Natural killer cell (primary cell): ENCODE measurements at regions not wholly inside any gene's neighbourhood (a gene's known extent, or its start where the extent isn't known, plus 50 kb on each side); places are given as distances from the start of the nearest gene placed in this dataset.

Experiments
- ATAC-seq, 3 donors: fragments of 150-1000 bp in 2 of 3; fragments of 200-7000 bp in 1 of 3; cut with Tn5 transposase; 1 replicate in 1 of 3; 2 replicates in 2 of 3; pipeline ENCODE4 v1.10.0; 2021; ENCODE audit warnings: mild to moderate bottlenecking in 2 of 3, moderate library complexity in 2 of 3
- DNase-seq, 2 donors: peaks; one replicate each; pipeline versions ENCODE4 v3.0.0 to v3.0.0-alpha.2; 2013 to 2021; ENCODE audit warnings: mixed read lengths in 1 of 2
- H3K27ac ChIP-seq: one replicate; pipeline ENCODE4 v1.5.1; 2013; ENCODE audit warnings: mild to moderate bottlenecking, low read length
- H3K27me3 ChIP-seq: one replicate; pipeline ENCODE4 v1.6.1; 2013; ENCODE audit warnings: low read length; ENCODE audit not compliant: control insufficient read depth, insufficient read depth
- H3K36me3 ChIP-seq: one replicate; pipeline ENCODE4 v1.6.1; 2013; ENCODE audit warnings: low read length; ENCODE audit not compliant: control insufficient read depth, insufficient read depth
- H3K4me1 ChIP-seq: one replicate; pipeline ENCODE4 v1.6.1; 2013; ENCODE audit warnings: low read length; ENCODE audit not compliant: control insufficient read depth, insufficient read depth
- H3K4me3 ChIP-seq: one replicate; pipeline ENCODE4 v1.5.1; 2013; ENCODE audit warnings: low read length
- H3K9me3 ChIP-seq: one replicate; pipeline ENCODE4 v1.6.1; 2013; ENCODE audit warnings: low read length; ENCODE audit not compliant: control insufficient read depth, insufficient read depth
- H3K27ac Mint-ChIP-seq, 2 donors: one replicate each; pipeline ENCODE4 v1.8.0; 2022; ENCODE audit warnings: mild to moderate bottlenecking in 2 of 2, mixed read lengths in 2 of 2, moderate library complexity in 1 of 2
- H3K27me3 Mint-ChIP-seq, 2 donors: one replicate each; pipeline ENCODE4 v1.8.0; 2022; ENCODE audit warnings: low read depth in 2 of 2, mixed read lengths in 2 of 2
- H3K36me3 Mint-ChIP-seq: one replicate; pipeline ENCODE4 v1.8.0; 2022; ENCODE audit warnings: mixed read lengths
- H3K4me1 Mint-ChIP-seq, 2 donors: one replicate each; pipeline ENCODE4 v1.8.0; 2022; ENCODE audit warnings: mixed read lengths in 2 of 2
- H3K4me3 Mint-ChIP-seq: one replicate; pipeline ENCODE4 v1.8.0; 2022; ENCODE audit warnings: mild to moderate bottlenecking, moderate library complexity, mixed read lengths
- H3K9me3 Mint-ChIP-seq, 2 donors: one replicate each; pipeline ENCODE4 v1.8.0; 2022; ENCODE audit warnings: mixed read lengths in 2 of 2
- WGBS: methylation state at CpG from one replicate; pipeline ENCODE4 v1.1.7; 2013; ENCODE audit warnings: missing lambda C conversion rate; ENCODE audit not compliant: insufficient coverage; 5-methylcytosine and 5-hydroxymethylcytosine counted together
- intact Hi-C: fragments of 100-400 bp; cut with micrococcal nuclease; formaldehyde crosslinking; loops from one replicate; pipeline ENCODE4 v1.14.2; 2022
- TF ChIP-seq, protein P1 (sequence below): fragments of 200-600 bp; IDR thresholded peaks from one replicate; pipeline ENCODE4 v1.8.0; 2022; ENCODE audit warnings: antibody characterized with exemption

DNA sequence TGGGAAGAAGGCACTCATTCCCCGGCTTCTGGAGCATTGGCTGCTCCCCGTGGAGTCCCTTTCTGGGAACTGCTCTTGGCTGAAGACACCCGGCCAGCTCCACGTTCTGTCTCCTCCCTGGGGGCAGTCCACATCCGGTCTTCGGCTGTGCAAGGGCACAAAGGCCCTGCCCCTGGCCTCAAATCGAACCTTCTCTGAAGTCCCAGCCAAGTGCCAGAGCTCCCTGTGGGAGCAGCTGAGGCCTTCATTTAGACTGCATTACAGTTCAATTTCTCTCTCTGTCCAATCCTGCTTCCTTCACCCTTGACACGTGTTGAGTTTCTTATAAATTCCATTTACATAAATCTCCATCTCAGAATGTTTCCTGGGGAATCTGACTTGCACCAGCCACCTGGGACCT lies 132.9 kb upstream of the POU3F1 start:
- no peaks in the 10 kb centered on the region for H3K4me1 ChIP-seq
- ATAC-seq (no peak), DNase-seq (no peak)

DNA sequence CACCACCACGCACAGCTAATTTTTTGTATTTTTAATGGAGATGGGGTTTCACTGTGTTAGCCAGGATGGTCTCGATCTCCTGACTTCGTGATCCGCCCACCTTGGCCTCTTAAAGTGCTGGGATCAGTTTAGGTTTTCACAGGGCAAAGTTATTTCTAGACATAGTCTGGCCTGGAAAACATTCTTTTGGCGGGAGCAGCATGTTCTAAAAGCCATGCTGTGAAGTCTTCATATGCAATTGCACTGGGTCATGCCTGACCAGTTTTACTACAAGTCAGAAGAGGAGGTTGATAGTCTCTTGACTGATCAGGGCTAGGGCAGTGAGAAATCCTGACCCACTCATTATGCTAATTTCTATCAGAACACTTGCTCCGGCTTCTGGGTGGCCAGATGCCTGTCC lies 131.6 kb upstream of the POU3F1 start:
- TF ChIP-seq, protein P1, sequence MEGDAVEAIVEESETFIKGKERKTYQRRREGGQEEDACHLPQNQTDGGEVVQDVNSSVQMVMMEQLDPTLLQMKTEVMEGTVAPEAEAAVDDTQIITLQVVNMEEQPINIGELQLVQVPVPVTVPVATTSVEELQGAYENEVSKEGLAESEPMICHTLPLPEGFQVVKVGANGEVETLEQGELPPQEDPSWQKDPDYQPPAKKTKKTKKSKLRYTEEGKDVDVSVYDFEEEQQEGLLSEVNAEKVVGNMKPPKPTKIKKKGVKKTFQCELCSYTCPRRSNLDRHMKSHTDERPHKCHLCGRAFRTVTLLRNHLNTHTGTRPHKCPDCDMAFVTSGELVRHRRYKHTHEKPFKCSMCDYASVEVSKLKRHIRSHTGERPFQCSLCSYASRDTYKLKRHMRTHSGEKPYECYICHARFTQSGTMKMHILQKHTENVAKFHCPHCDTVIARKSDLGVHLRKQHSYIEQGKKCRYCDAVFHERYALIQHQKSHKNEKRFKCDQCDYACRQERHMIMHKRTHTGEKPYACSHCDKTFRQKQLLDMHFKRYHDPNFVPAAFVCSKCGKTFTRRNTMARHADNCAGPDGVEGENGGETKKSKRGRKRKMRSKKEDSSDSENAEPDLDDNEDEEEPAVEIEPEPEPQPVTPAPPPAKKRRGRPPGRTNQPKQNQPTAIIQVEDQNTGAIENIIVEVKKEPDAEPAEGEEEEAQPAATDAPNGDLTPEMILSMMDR, result no peak
- ATAC-seq (no peak), DNase-seq (no peak)
- WGBS, result 90% methylated on average over 5 of the region's 6 CpGs
- H3K36me3 ChIP-seq, result no peaks in the 10 kb centered on the region
- no peaks in the 10 kb centered on the region for H3K27me3 ChIP-seq
- intact Hi-C loops, result no loop called here
- Mint-ChIP-seq H3K27ac (no peak overlapping the region), H3K9me3 (no peaks in the 10 kb centered on the region), H3K4me3 (no peak overlapping the region), H3K36me3 (no peaks in the 10 kb centered on the region), H3K27me3 (no peaks in the 10 kb centered on the region), H3K4me1 (no peaks in the 10 kb centered on the region)
- H3K27ac ChIP-seq, result no peak overlapping the region
- no peak overlapping the region for H3K4me3 ChIP-seq
- no peaks in the 10 kb centered on the region for H3K4me1 ChIP-seq
- no peaks in the 10 kb centered on the region for H3K9me3 ChIP-seq

More for the DNA sequence above, 132.9 kb upstream of the POU3F1 start:
- Mint-ChIP-seq H3K4me3 (no peak overlapping the region), H3K9me3 (no peaks in the 10 kb centered on the region), H3K27ac (no peak overlapping the region), H3K4me1 (no peaks in the 10 kb centered on the region), H3K27me3 (no peaks in the 10 kb centered on the region), H3K36me3 (no peaks in the 10 kb centered on the region)
- H3K27me3 ChIP-seq, result no peaks in the 10 kb centered on the region
- H3K9me3 ChIP-seq, result no peaks in the 10 kb centered on the region
- 85% methylated on average over 8 of the region's 8 CpGs for WGBS
- H3K4me3 ChIP-seq, result no peak overlapping the region
- no peaks in the 10 kb centered on the region for H3K36me3 ChIP-seq
- TF ChIP-seq, protein P1, result no peak
- H3K27ac ChIP-seq, result no peak overlapping the region
- intact Hi-C loops, result no loop called here

DNA sequence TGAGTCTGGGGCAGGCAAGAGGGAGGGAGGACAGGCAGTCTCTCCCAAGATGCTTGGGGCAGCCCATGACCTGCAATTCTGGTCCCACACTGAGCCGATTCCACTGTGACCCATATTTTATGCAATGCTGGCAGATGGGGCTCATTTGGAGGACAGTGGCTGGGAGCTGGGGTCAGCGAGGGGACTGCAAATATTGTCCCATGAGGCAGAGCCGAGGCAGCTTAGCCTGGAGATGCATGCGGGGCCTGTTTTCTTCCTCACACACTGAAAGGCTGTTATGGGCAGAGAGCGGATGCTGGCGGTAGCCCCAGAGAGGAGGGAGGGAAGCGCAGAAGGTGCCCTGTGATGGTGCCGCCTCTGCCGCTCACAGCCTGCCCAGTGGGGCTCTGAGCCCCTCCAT lies 128.5 kb upstream of the POU3F1 start:
- Histone ChIP-seq H3K27ac (no peak overlapping the region), H3K4me1 (no peaks in the 10 kb centered on the region), H3K36me3 (no peaks in the 10 kb centered on the region), H3K4me3 (no peak overlapping the region), H3K27me3 (no peaks in the 10 kb centered on the region), H3K9me3 (no peaks in the 10 kb centered on the region)
- no peak for DNase-seq
- no peak for ATAC-seq
- WGBS, result 85% methylated on average over 6 of the region's 9 CpGs
- Mint-ChIP-seq H3K36me3 (no peaks in the 10 kb centered on the region), H3K9me3 (no peaks in the 10 kb centered on the region), H3K4me3 (no peak overlapping the region), H3K27ac (no peak overlapping the region), H3K4me1 (no peaks in the 10 kb centered on the region), H3K27me3 (no peaks in the 10 kb centered on the region)
- TF ChIP-seq, protein P1, result no peak
- intact Hi-C loops, result no loop called here

- no peaks in the 10 kb centered on the region for H3K36me3 ChIP-seq
- H3K4me3 ChIP-seq, result no peak overlapping the region
- DNase-seq (no peak), ATAC-seq (no peak)
- H3K4me1 ChIP-seq, result no peaks in the 10 kb centered on the region
- Mint-ChIP-seq H3K9me3 (no peaks in the 10 kb centered on the region), H3K27ac (no peak overlapping the region), H3K4me3 (no peak overlapping the region), H3K36me3 (no peaks in the 10 kb centered on the region), H3K27me3 (no peaks in the 10 kb centered on the region), H3K4me1 (no peaks in the 10 kb centered on the region)
- TF ChIP-seq, protein P1, result no peak
- H3K9me3 ChIP-seq, result no peaks in the 10 kb centered on the region
- WGBS, result 58% methylated on average over 5 of the region's 5 CpGs
- H3K27ac ChIP-seq, result peak overlapping the region; percentile 47
- H3K27me3 ChIP-seq, result no peaks in the 10 kb centered on the region
- intact Hi-C loops, result no loop called here
Observed at GRCh38 chr1:38173848-38174247, 127.3 kb upstream of the POU3F1 start.
